Right lung (tissue), 2 donors: ENCODE measurements at regions not wholly inside any gene's neighbourhood (a gene's known extent, or its start where the extent isn't known, plus 50 kb on each side); places are given as distances from the start of the nearest gene placed in this dataset.

ENCODE experiments used
- DNase-seq, 2 donors: peaks; one replicate each; pipeline ENCODE4 v3.0.0-alpha.2; 2013

DNA sequence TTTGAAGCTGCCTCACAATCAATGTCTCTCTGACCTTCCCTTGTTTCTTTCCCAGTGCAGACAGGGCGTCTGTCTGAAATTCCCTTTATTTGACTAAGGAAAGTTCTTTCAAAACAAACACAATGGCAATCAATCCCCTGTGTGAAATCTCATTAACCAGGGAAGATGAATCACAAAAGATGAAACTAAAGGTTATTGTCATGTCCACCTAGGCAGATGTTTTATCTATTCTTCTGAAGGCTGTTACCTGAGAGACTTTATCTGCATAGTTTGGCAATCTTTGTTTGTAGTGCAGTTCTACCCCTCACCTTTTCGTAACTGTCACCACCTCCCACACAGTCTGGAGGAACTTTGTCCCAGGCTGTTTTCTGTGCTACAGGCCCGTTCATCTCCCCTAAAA lies 217.5 kb upstream of the RIOK2 start:
- no peak for DNase-seq

DNA sequence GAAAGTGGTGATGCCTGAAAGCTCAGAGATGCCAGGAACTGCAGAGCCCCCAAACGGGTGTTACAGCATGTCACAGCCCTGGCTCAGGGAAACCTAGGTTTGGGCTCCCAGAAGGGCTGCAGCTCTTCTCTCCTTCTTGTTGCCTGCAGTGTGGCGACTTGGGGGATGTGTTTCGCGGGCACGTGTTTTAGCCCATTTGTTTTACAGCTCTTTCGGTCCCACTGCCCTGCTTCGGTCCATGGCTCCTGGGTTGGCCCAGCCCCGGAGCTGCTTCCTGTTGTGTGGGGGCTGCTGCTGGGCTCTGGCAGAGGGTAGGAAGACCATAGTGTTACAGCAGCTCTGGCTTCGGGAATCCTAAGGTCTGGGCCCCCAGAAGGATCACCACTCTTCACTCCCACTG lies 222.9 kb upstream of the RIOK2 start:
- DNase-seq, result no peak

DNA sequence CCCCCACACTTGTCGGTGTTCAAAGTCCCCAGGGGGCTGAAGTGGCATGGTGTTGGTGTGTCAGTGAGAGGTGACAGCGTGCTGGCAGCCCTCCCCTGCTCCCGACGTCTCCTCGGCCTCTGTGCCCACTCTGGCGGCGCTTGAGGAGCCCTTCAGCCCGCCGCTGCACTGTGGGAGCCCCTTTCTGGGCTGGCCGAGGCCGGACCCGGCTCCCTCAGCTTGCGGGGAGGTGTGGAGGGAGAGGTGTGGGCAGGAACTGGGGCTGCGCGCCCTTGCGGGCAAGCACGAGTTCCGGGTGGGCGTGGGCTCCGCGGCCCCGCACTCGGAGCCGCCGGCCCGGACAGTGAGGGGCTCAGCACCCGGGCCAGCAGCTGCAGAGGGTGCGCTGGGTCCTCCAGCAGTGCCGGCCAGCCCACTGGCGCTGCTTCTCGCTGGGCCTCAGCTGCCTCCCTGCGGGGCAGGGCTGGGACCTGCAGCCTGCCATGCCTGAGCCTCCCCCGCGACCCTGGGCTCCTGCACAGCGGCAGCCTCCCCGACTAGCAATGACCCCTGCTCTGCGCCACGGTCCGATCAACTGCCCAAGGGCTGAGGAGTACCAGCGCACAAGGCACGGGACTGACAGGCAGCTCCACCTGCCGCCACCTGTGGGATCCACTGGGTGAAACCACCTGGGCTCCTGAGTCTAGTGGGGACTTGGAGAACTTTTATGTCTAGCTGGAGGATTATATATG lies 224.1 kb upstream of the RIOK2 start:
- DNase-seq, result no peak

DNA sequence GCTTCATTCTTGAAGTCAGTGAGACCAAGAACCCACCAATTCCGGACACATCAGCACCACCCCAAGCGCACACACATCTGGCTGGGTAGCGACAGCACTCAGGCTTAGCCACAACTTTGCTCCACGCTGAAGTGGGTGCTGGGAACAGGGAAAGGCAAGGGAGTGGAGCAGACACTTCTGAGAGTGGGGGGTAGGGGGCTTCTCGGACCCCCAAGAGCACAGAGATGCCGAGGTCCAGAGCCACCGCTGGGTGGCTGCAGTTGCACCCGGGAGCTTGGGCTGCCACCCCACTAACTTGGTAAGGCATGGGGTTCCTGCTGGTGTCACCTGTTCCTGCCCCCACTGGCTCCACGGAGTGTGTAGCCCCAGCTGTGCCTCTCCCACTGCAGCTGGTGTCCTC lies 225.3 kb upstream of the RIOK2 start:
- no peak for DNase-seq

DNA sequence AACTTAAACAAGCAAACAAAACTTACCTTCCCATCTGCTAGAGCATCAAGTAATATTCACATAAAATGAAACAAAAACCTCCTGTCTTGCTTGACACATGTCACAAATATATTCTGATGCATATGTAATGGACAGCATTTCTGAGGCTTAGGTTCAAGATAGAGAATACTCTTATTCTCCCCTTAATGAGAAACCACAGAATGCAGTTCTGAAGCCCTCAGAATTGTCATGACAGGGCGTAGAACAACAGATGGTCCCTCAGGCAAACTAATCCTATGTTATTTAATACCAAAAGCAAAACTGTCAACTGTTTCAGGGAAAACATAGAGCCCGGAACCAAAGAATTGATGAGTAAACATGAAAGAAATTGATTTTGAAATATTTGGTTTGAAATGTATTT lies 229.9 kb upstream of the RIOK2 start:
- DNase-seq, result no peak

DNA sequence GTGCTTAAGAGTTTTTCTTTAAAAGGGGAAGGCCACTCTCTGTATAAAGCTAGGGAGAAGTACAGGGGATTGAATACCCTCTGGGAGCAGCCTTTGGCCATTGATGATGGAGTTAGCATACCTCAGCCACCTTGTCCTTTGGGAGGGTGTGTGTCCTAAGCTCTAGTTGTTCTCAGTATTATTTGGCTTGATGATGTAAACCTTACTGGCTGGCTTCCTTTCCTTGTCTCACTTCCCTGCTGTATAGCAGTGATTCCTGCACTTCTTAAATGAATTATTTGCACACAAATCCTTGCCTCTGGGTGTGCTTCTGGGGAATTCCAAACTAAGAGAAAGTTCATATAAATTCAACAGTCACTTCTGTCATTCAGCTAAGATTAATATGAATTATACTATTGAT lies 234.9 kb upstream of the RIOK2 start:
- no peak for DNase-seq

DNA sequence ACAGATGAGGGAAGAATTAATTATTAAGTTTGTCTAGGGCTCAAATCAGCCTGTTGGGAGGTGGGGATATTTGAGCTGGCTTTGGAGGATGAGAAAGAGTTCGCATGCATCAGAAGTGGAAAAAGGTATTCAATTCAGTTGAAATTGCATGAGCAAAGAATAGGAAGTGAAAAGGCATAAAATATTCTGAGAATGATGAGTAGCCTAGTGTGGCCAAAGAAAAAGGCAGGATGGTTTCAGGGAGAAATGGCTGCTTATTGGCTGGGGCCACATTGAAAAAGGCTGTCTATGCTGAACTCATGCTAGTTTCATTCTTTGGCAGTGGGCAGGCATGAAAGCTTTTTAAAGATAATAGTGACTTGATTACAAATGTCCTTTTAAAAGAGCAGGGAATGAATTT lies 235.4 kb upstream of the RIOK2 start:
- no peak for DNase-seq

DNA sequence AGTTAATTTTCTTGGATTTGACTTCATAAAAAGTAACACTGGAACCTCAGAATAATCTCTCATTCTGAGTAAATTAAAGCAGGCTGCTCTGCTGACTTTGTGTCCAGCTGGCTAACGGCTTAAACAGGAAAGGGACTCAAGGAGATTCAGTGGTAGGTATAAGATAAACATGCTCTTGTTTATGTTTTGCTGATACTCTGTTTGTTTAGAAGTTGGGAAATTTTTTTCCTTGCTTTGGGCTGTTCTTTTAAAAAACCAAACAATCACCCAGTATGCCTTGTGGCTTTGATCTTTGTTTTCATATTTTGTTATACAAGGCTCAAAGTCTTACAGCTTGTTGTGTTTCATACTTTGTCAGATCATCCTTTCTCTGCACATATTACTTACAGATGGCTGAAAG lies 237.6 kb upstream of the RIOK2 start:
- no peak for DNase-seq

DNA sequence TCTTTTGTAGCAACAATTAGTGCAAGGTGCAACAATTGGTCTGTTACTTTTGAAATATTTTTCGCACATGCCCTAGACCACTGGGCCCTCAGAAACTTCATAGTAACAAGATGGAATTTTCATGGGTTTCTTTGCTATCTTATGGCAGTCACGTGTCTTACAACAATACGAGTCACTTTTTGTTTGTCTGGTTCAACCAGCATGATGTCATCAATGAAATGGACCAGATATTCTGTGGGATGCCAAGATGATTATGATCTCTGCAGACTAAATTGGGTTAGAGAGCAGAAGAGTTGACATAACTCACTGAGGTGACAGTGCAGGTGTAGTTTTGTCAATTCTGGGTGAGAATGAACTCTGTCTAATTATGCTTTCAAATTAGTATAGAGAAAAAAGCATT lies 239.6 kb upstream of the RIOK2 start:
- DNase-seq, result no peak

DNA sequence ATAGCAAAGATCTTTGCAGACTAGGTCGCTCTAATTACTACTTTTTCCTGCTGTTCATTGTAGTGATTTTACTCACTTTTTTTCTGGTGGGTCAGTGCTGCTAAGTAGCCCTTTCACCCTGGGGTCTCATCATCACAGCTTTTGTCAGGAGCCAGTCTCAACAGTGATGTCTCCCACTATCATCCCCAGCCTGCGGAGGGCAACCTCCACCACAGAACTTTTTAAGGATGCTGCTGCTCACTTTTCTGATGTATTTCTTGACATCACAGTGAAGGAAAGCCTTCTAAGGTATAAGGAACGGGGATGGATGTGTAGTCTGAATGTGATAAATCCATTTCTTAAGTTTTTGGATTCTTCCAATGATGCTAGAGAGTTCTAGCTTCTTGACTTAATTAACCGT lies 242.5 kb upstream of the RIOK2 start:
- no peak for DNase-seq

DNA sequence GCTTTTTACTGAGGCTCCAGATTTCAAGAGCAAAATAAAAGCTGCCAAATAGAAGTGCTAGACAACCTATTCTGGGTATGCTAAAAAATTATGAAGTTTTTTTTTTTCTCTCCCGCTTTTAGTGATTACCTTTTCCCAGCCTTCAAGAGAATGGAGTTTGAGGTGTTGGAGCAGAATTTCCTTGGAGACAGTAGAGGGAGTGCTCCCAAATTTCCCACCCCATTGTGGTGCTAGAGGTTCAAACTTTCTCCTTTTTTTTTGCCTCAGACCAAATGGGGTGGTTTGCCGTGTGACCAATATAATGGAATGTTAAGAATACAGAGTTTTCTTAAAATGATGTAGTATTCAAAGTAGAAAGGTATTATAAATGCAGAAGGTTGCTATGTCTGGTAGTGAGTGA lies 244.2 kb upstream of the RIOK2 start:
- no peak for DNase-seq

DNA sequence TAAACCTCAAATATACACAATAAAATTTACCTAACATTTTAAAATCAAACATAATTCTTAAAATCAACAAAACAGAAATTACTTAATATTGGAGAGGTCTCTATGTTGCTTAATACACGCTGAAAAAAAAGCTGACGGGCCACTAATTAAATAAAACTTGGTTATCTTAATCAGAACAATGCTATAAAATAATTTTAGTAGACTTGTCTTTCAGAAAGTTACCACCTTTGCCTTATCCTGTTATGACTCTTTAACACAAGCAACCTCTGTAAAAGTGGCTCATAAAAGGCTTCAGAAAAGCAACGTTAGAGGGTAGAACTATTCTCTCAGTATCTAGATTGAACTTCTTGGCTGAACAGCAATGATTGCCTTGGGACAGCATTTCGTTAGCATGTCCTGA lies 251.0 kb upstream of the RIOK2 start:
- no peak for DNase-seq

DNA sequence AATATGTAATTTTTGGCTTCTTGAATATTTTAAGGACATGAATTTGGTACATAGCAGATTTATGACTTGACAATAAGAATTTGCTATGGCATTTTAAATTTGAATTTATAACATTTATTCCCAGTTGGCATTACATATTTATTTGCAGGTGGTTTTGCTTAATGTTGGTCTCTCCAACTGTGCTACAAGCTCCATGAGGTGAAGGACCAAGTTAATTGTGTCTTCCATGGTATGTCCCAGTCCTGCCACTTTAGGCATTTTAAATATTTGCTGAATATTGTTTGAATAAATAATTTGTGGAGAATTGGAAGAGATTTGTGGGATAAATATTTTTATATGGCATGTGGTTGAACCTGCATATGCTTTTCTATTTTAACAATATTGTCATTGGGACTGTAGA lies 253.4 kb upstream of the RIOK2 start:
- DNase-seq, result no peak

DNA sequence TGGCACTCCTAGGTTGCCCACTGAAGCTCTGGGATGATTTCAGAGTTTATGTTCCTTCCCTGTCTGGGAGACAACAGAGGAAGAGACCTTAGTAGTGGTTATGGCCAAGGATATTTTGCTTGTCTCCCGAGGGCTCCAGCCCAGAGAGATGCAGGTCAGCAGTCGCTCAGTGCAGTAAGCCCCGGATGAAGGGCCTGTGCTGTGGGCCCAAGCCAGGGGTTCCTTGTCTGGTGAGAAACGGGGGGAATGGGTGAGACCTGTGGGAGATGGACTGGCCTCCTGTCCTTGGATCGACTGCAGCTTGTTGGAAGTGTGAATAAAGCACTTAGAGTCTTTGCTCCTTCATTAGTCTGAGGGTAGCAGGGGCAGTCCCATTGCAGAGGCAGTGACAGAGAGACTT lies 260.7 kb upstream of the RIOK2 start:
- DNase-seq, result no peak

DNA sequence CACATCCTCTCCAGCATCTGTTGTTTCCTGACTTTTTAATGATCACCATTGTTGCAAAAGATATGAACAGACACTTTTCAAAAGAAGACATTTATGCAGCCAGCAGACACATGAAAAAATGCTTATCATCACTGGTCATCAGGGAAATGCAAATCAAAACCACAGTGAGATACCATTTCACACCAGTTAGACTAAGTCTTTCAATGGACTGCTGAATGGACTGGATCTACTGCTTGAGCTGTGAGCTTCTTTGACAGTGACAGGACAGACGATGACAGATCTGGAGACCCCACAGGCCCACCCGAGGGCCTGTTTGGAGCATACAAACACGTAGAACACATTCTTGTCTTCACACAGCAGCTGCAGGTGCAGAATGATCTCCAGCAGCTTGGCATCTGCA lies 266.1 kb upstream of the RIOK2 start:
- no peak for DNase-seq

DNA sequence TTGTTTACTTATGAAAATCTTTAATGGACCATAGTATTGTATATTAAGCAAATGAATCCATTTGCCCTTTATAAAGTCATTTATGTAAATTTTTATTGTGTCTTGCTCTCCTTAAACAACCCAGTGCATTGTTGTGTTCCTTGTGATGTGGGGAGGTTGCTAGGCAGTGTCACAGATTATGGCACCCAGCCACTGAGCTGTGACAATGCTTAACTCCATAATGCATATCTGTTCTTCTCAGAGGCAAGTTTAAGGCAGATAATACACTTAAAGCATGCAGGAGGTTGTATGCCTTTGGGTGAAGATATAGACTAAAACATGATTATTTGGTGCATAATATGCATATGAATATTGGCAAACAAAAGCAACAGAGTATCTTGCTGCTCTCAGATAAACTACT lies 269.6 kb upstream of the RIOK2 start:
- DNase-seq, result no peak

DNA sequence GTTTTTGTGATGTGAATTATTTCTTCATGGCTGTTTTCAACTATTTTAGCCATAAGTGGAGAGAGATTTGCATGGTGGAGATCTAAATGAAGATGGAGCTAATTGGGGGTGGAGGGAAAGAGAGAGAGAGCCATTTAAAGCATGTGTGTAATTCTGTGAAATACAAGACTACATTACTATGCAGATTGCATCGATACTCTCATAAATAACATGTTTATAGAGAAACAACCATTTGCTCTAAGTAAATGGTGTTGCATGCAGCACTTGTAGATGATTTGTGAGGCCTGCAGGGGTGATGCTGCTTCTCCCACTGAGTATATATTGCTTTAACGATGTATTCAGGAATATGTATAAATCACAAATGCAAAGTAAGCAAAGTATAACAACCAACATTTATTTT lies 270.2 kb upstream of the RIOK2 start:
- no peak for DNase-seq

DNA sequence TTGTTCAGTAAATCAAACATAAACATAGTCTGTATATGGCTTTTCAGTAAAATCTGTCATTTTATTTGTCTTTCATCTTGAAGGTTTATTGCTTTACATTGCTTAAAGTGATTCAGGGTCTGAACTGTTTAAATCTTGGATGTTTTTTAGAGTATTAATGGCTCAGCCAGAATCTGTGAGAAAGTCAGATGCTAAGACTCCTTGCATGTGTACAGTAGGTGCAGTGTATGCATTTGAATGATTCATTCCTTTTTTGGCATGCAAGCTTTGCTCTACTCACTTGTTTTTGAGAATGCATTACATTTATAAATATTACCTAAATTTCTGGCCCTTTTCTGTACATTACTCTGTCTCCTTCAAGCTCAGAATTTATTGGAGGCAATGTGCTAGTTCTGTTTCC lies 271.0 kb upstream of the RIOK2 start:
- DNase-seq, result no peak

DNA sequence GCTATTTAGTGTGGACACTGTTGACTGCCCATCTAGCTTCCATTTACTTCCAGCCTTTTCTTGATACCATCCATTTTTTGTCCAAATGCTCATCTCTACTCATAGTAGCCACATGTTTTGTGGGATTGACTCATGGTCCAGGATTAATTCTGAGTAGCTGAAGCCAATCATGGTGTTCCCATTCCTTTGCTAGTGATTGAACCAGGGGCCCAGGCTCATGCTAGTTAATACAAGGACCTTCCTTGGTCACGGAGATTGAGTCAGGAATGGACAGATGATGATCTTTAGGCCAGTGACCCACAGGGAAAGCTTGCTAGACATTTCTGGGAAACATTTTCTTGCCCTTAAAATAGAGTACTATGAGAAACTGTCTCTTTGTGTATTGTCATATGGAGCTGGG lies 272.9 kb upstream of the RIOK2 start:
- DNase-seq, result no peak

DNA sequence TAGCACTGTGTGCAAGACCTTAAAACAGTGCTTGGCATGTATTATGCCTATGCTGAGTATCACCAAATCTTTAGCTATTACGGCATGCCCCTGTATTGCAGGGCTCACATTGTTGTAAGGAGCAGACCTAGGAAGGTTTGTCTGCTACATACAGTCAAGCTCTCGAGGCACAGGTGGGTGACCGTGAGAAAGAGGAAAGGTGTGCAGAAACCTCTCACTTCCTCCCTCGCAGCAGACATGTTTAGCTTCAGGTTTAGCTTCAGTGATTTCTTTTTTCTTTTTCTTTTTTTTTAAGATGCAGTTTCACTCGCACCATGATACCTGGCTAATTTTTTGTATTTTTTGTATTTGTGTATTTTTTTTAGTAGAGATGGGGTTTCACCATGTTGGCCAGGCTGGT lies 275.8 kb upstream of the RIOK2 start:
- no peak for DNase-seq

DNA sequence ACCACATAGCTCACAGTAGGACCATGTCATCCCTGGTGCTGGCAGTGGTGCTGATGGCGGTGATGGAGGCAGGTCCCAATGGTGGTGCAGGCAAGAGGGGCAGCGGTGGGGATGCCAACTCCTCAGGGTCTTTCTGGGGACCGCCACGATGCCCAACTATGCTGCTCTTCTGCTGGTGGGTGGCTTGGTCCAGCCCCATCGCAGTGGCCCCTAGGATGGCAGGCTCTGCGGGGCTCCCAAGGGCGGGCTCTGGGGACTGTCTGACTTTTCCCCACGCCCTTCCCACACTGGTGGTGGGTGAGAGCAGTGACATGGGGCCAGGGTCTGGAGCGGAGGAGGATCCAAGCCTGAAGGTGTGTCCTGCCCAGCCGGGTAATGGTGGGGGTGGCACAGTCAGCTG lies 288.9 kb upstream of the RIOK2 start:
- DNase-seq, result no peak

DNA sequence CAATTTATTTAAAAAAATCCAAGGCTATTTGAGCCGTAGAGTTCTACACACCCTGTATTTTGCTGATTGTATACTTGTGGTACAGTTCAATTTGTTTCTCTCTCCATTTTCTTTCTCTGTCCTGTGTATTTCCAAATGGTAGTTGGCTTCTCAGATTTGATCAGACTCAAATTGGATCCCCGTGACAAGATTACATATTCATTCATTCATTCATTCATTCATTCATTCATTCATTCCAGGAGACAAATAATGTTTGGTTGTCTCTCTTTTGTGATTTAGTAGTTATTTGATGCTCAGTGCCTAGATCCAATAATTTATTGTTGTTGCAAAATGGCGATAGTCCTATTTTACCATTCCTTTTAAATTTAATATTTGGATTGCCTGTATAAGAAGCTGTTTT lies 292.8 kb upstream of the RIOK2 start:
- DNase-seq, result no peak

DNA sequence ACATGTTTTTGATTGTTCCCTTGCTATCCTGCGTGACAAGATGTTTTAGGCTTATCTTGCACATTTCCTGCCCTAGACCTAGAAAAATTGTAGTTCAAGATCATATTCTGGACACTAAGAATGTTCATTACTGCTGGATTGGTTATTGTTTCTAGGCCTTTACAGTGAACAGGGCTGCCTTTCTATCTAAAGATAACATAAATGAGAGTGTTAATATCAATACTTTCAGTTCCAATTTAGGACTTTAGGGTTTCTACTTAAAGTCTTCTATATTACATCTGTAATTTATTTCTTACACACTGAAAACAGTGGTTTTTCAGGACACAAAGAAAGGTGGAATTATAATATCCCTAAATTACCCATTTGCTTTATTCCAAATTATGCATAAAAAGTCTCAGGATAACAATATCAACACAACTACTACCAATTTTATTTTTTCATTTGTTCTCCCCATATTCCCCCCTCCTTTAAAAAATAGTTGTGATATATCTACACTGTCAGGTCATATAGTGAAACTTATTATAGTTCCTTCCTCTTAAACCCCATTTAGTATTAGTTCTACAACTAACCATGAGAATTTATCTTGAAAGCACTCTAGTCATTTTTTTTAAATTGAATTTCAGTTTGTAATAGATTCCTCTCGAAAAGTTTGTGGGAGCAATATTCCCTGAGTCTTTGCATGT lies 293.9 kb upstream of the RIOK2 start:
- DNase-seq, result no peak

DNA sequence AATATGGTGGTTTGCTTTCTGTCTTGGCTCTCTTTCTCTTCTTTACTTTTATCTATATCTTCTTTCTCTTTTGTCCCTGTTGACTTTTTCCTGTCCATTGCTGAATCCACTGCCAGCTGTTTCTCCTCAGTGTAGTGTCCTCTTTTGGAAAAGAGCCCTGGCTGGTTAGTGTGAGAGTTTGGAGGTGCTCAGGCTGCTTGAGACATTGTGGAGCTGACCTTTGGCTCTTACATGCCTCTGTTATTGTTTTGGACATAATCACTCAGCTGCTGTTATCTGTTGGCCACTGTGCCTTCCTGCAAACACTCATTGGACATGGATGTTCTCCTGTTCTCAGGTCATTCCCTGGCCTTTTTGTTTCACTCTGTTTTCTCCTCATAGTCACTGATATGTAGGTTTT lies 295.4 kb upstream of the RIOK2 start:
- peak; percentile 1 to 4 for DNase-seq
